ENCODE measurements at regions not wholly inside any gene's neighbourhood (a gene's known extent, or its start where the extent isn't known, plus 50 kb on each side); places are given as distances from the start of the nearest gene placed in this dataset.

- ChIA-PET CTCF (no interaction called here), POLR2A (no interaction called here)
- TF ChIP-seq CTCF (IDR thresholded peaks at IDR 0.05; ENCODE audit: control extremely low read depth, extremely low read depth, low read depth, missing control alignments): no peak
- no peak for DNase-seq (ENCODE audit: extremely low spot score)
Observed at GRCh38 chr14:44873536-44873935, 88.2 kb downstream of the KLHL28 start.

GRCh38 chr14:44866770-44867169 lies 95.0 kb downstream of the KLHL28 start:
- CTCF ChIA-PET: interaction anchor here (1.8 kb wide), 1 partner anchor 14 kb away, joined by 4 read pairs; no protein-coding TSS in a partner anchor
- POLR2A ChIA-PET: no interaction called here
- no peak for DNase-seq (ENCODE audit: extremely low spot score)
- no peak for TF ChIP-seq CTCF (IDR thresholded peaks at IDR 0.05; ENCODE audit: control extremely low read depth, extremely low read depth, low read depth, missing control alignments)

GRCh38 chr14:44866322-44866721 lies 95.4 kb downstream of the KLHL28 start:
- ChIA-PET POLR2A (no interaction called here), CTCF (interaction anchor here (1.8 kb wide), 1 partner anchor 15 kb away, joined by 4 read pairs; no protein-coding TSS in a partner anchor)
- no peak for DNase-seq (ENCODE audit: extremely low spot score)
- TF ChIP-seq CTCF (IDR thresholded peaks at IDR 0.05; ENCODE audit: control extremely low read depth, extremely low read depth, low read depth, missing control alignments): no peak

- TF ChIP-seq CTCF (IDR thresholded peaks at IDR 0.05; ENCODE audit: control extremely low read depth, extremely low read depth, low read depth, missing control alignments): no peak
Observed at GRCh38 chr14:44863271-44863670, 98.5 kb downstream of the KLHL28 start.

GRCh38 chr14:44854114-44854513 lies 107.6 kb downstream of the KLHL28 start:
- TF ChIP-seq CTCF (IDR thresholded peaks at IDR 0.05; ENCODE audit: control extremely low read depth, extremely low read depth, low read depth, missing control alignments): no peak
- ChIA-PET POLR2A (no interaction called here), CTCF (no interaction called here)
- no peak for DNase-seq (ENCODE audit: extremely low spot score)

More at GRCh38 chr14:44863271-44863670, 98.5 kb downstream of the KLHL28 start:
- no peak for DNase-seq (ENCODE audit: extremely low spot score)
- ChIA-PET POLR2A (no interaction called here), CTCF (interaction anchor here (2.2 kb wide), 1 partner anchor 17 kb away, joined by 6 read pairs; no protein-coding TSS in a partner anchor)

- ChIA-PET POLR2A (no interaction called here), CTCF (interaction anchor here (1.3 to 2.3 kb wide), 8 partner anchors 9 to 1396 kb away, joined by 3 to 10 read pairs (median 5); no protein-coding TSS in a partner anchor)
- no peak for TF ChIP-seq CTCF (IDR thresholded peaks at IDR 0.05; ENCODE audit: control extremely low read depth, extremely low read depth, low read depth, missing control alignments)
- DNase-seq (ENCODE audit: extremely low spot score): no peak
Observed at GRCh38 chr14:44847526-44848309, 114.0 kb downstream of the KLHL28 start.

Measured in GM10248 (cell line).